ENCODE measurements at regions not wholly inside any gene's neighbourhood (a gene's known extent, or its start where the extent isn't known, plus 50 kb on each side); places are given as distances from the start of the nearest gene placed in this dataset.

DNA sequence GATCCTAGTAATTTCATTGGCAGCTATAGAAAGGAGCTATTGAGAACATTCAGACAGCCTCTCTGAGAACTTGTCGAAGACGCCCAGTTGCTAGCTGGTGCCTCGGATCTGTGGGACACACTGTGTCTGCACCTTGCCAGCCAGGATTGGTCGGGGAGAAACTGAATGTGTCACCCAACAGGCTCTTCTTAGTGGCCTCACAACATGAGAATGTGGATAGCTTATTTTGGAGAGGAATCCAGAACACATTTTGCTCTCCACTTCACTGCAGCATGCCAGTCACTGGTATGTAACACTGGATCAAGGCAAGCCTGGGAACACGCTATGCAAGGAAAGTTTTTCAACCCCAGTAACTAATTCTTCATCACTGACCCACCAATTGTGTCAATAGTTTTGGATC lies 89.5 kb upstream of the TRPC3 start:
- H3K9me3 ChIP-seq (ENCODE audit: insufficient read depth, low read length), result no peaks in the 10 kb centered on the region
- H4K20me1 ChIP-seq (ENCODE audit: insufficient read depth, low read length), result no peaks in the 10 kb centered on the region
- TF ChIP-seq, protein P1, sequence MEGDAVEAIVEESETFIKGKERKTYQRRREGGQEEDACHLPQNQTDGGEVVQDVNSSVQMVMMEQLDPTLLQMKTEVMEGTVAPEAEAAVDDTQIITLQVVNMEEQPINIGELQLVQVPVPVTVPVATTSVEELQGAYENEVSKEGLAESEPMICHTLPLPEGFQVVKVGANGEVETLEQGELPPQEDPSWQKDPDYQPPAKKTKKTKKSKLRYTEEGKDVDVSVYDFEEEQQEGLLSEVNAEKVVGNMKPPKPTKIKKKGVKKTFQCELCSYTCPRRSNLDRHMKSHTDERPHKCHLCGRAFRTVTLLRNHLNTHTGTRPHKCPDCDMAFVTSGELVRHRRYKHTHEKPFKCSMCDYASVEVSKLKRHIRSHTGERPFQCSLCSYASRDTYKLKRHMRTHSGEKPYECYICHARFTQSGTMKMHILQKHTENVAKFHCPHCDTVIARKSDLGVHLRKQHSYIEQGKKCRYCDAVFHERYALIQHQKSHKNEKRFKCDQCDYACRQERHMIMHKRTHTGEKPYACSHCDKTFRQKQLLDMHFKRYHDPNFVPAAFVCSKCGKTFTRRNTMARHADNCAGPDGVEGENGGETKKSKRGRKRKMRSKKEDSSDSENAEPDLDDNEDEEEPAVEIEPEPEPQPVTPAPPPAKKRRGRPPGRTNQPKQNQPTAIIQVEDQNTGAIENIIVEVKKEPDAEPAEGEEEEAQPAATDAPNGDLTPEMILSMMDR (IDR thresholded peaks at IDR 0.05; ENCODE audit: low read depth, low read length), result no peak
- TF ChIP-seq EZH2phosphoT487 (IDR thresholded peaks at IDR 0.05; ENCODE audit: low read depth), result no peak
- H3K9ac ChIP-seq (ENCODE audit: low read length), result no peak overlapping the region
- no peak overlapping the region for H3K4me3 ChIP-seq (ENCODE audit: low read length)
- no peaks in the 10 kb centered on the region for H3K4me1 ChIP-seq (ENCODE audit: low read length)
- H3K27ac ChIP-seq (ENCODE audit: low read length), result no peak overlapping the region
- no peaks in the 10 kb centered on the region for H3K36me3 ChIP-seq (replicated peaks; ENCODE audit: low read depth, low read length)
- no peak overlapping the region for H3K4me2 ChIP-seq (ENCODE audit: low read length)
- H2AFZ ChIP-seq (ENCODE audit: low read depth, low read length), result no peak overlapping the region
- H3K27me3 ChIP-seq (ENCODE audit: low read depth, low read length), result no peaks in the 10 kb centered on the region
- no peaks in the 10 kb centered on the region for H3K79me2 ChIP-seq (ENCODE audit: low read length)

DNA sequence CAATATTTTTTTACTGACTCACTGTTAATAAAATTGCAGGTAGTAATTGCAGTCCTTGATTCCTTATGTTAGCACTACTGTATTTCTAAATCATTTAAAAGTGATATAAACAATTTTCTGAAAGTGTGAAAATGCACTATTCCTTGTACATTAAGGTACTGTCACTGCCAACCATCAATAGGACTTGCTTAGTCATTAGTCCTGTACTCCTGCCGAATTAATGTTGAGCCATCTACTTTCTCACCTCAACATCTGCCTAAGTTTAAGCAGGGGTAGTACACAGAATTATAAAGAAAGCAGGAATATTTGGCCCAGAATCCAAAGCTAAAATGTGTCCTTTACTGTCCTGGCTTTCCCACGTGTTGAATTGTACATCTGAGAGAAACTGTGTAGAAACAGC lies 87.0 kb upstream of the TRPC3 start:
- H3K27ac ChIP-seq (ENCODE audit: low read length), result no peak overlapping the region
- H3K79me2 ChIP-seq (ENCODE audit: low read length), result no peaks in the 10 kb centered on the region
- H3K4me2 ChIP-seq (ENCODE audit: low read length), result no peak overlapping the region
- no peak overlapping the region for H2AFZ ChIP-seq (ENCODE audit: low read depth, low read length)
- no peaks in the 10 kb centered on the region for H3K27me3 ChIP-seq (ENCODE audit: low read depth, low read length)
- no peaks in the 10 kb centered on the region for H3K36me3 ChIP-seq (replicated peaks; ENCODE audit: low read depth, low read length)
- no peak overlapping the region for H3K4me3 ChIP-seq (ENCODE audit: low read length)
- H3K4me1 ChIP-seq (ENCODE audit: low read length), result no peaks in the 10 kb centered on the region
- no peaks in the 10 kb centered on the region for H3K9me3 ChIP-seq (ENCODE audit: insufficient read depth, low read length)
- H4K20me1 ChIP-seq (ENCODE audit: insufficient read depth, low read length), result no peaks in the 10 kb centered on the region
- H3K9ac ChIP-seq (ENCODE audit: low read length), result no peak overlapping the region
- TF ChIP-seq EZH2phosphoT487 (IDR thresholded peaks at IDR 0.05; ENCODE audit: low read depth), result no peak
- TF ChIP-seq, protein P1 (IDR thresholded peaks at IDR 0.05; ENCODE audit: low read depth, low read length), result no peak

DNA sequence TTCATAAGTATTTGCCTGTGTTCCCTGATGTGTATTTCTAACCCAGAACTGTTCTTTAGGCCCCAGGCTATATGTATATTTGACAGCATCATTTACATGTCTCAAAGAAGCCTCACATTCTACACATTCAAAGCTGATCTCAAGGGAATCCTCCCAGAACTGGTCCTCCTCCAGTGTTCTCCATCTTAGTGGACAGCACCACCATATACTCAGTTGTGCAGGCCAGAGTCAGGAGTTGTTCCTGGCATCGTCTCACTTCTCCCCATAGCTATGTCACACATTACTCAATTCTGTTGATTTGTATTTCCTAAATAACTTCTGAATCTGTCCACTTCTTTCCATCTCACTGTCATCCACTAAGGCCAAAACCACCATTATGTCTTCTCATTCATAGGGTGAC lies 82.8 kb upstream of the TRPC3 start:
- H3K4me3 ChIP-seq (ENCODE audit: low read length), result no peak overlapping the region
- no peaks in the 10 kb centered on the region for H3K4me1 ChIP-seq (ENCODE audit: low read length)
- no peak overlapping the region for H3K9ac ChIP-seq (ENCODE audit: low read length)
- H3K9me3 ChIP-seq (ENCODE audit: insufficient read depth, low read length), result no peaks in the 10 kb centered on the region
- H3K27ac ChIP-seq (ENCODE audit: low read length), result no peak overlapping the region
- H3K36me3 ChIP-seq (replicated peaks; ENCODE audit: low read depth, low read length), result no peaks in the 10 kb centered on the region
- H3K4me2 ChIP-seq (ENCODE audit: low read length), result no peak overlapping the region
- H3K79me2 ChIP-seq (ENCODE audit: low read length), result no peaks in the 10 kb centered on the region
- H2AFZ ChIP-seq (ENCODE audit: low read depth, low read length), result no peak overlapping the region
- no peaks in the 10 kb centered on the region for H4K20me1 ChIP-seq (ENCODE audit: insufficient read depth, low read length)
- TF ChIP-seq, protein P1 (IDR thresholded peaks at IDR 0.05; ENCODE audit: low read depth, low read length), result no peak
- TF ChIP-seq EZH2phosphoT487 (IDR thresholded peaks at IDR 0.05; ENCODE audit: low read depth), result no peak
- no peaks in the 10 kb centered on the region for H3K27me3 ChIP-seq (ENCODE audit: low read depth, low read length)

DNA sequence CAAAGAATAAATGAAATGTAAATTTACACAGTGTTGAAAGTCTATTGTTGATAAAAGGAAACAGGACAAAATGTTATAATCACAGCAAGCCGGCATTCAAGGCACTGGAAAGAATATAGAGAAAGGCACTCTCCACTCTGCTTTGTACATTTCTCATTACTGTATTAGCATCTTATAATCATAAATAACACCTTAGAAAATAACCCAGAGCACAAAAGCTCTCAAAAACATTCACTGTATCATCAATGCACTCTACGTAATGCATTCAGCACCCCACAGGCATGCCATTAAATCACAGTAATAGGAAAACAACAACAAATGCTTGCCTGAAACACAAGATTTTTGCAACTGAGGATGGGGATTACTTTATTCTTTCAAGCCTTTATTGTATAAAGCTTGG lies 75.3 kb upstream of the TRPC3 start:
- H2AFZ ChIP-seq (ENCODE audit: low read depth, low read length), result no peak overlapping the region
- no peaks in the 10 kb centered on the region for H4K20me1 ChIP-seq (ENCODE audit: insufficient read depth, low read length)
- H3K4me2 ChIP-seq (ENCODE audit: low read length), result no peak overlapping the region
- H3K4me3 ChIP-seq (ENCODE audit: low read length), result no peak overlapping the region
- no peak overlapping the region for H3K9ac ChIP-seq (ENCODE audit: low read length)
- H3K79me2 ChIP-seq (ENCODE audit: low read length), result no peaks in the 10 kb centered on the region
- H3K36me3 ChIP-seq (replicated peaks; ENCODE audit: low read depth, low read length), result no peaks in the 10 kb centered on the region
- H3K27me3 ChIP-seq (ENCODE audit: low read depth, low read length), result no peaks in the 10 kb centered on the region
- no peaks in the 10 kb centered on the region for H3K4me1 ChIP-seq (ENCODE audit: low read length)
- TF ChIP-seq, protein P1 (IDR thresholded peaks at IDR 0.05; ENCODE audit: low read depth, low read length), result no peak
- no peak for TF ChIP-seq EZH2phosphoT487 (IDR thresholded peaks at IDR 0.05; ENCODE audit: low read depth)
- H3K27ac ChIP-seq (ENCODE audit: low read length), result no peak overlapping the region
- no peaks in the 10 kb centered on the region for H3K9me3 ChIP-seq (ENCODE audit: insufficient read depth, low read length)
